Vagina (tissue), 2 donors: ENCODE measurements at regions not wholly inside any gene's neighbourhood (a gene's known extent, or its start where the extent isn't known, plus 50 kb on each side); places are given as distances from the start of the nearest gene placed in this dataset.

ENCODE experiments used
- POLR2A ChIP-seq, 2 donors: fragments of 450-650 bp; IDR thresholded peaks; one replicate each; pipeline ENCODE4 v1.6.1; 2017; ENCODE audit warnings: antibody characterized with exemption in 2 of 2, mild to moderate bottlenecking in 2 of 2, moderate library complexity in 2 of 2
- POLR2AphosphoS5 ChIP-seq, 2 donors: sonication (generic); formaldehyde crosslinking; IDR thresholded peaks; one replicate each; pipeline ENCODE4 v1.9.0; 2017; ENCODE audit warnings: antibody characterized with exemption in 2 of 2, mild to moderate bottlenecking in 2 of 2, low read depth in 1 of 2; ENCODE audit not compliant: insufficient read depth in 1 of 2
- TF ChIP-seq, protein P1 (sequence below), 3 experiments: fragments of 450-650 bp in 2 of 3; fragments of 200-600 bp in 1 of 3; sonication (generic) in 1 of 3; IDR thresholded peaks; one replicate each; pipeline ENCODE4 v1.5.1; 2017 to 2019; ENCODE audit warnings: antibody characterized with exemption in 3 of 3, mild to moderate bottlenecking in 2 of 3, moderate library complexity in 2 of 3

DNA sequence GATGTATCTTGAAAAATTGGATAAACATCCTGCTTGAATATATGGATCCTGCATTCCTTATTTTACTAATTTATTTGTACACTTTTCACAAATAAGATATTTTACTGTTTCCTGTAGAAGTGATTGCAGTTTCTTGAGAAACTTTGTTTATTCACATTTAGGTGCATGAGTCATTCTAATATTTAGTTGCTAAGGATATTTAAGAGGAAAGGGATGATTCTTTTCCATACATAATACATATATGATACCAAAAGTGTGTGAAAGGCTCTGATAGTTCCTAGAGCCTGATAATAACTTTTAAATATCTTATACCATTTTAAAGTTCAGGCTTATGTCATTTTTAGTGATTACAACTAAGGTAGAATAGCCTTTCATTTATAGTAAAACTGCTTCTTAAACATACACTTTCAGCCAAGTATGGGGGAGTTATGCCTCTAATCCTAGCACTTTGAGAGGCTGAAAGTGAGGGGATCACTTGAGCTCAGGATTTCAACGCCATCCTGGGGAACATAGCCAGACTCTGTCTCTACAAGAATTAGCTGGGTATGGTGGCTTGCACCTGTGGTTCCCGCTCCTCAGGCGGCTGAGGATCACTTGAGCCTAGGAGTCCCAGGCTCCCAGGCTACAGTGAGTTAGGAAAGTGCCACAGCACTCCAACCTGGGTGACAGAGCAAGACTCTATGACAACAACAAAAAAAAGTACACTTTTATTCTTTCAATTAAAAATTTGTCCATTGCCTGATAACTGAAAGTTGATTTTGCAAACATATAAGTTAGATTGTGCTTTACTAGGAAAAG lies 262.6 kb upstream of the LRIG3 start:
- TF ChIP-seq, protein P1, sequence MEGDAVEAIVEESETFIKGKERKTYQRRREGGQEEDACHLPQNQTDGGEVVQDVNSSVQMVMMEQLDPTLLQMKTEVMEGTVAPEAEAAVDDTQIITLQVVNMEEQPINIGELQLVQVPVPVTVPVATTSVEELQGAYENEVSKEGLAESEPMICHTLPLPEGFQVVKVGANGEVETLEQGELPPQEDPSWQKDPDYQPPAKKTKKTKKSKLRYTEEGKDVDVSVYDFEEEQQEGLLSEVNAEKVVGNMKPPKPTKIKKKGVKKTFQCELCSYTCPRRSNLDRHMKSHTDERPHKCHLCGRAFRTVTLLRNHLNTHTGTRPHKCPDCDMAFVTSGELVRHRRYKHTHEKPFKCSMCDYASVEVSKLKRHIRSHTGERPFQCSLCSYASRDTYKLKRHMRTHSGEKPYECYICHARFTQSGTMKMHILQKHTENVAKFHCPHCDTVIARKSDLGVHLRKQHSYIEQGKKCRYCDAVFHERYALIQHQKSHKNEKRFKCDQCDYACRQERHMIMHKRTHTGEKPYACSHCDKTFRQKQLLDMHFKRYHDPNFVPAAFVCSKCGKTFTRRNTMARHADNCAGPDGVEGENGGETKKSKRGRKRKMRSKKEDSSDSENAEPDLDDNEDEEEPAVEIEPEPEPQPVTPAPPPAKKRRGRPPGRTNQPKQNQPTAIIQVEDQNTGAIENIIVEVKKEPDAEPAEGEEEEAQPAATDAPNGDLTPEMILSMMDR (IDR thresholded peaks at IDR 0.05) = no peak
- no peak for TF ChIP-seq POLR2A (IDR thresholded peaks at IDR 0.05)
- TF ChIP-seq POLR2AphosphoS5 (IDR thresholded peaks at IDR 0.05; ENCODE audit: insufficient read depth in 1 of 2, low read depth in 1 of 2) = no peak
